ENCODE measurements at regions not wholly inside any gene's neighbourhood (a gene's known extent, or its start where the extent isn't known, plus 50 kb on each side); places are given as distances from the start of the nearest gene placed in this dataset.
A peak's percentile ranks its signal among the peaks of the same experiment; 100 is the strongest.

DNA sequence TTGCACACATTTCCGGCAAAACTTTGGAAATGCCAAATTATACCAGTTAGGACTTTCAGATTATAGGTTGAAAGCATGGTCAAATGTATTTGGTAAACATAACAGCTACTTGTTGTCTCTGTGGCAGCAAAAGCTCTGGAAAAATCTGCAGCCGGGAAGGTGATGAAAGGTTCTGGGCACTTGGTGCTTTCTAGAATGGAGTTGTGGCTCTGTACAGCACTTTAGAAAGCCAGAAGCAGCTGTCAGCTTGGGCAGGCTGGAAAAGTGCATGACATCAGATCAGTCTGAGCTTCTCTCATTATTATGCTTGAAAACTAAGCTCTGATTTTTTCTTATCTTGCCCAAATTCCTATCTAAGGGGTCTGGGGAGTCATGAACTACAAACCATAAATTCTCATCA, 118.6 kb upstream of the MAST4 start:
- Histone ChIP-seq H3K27ac (ENCODE audit: low read length) (no peak overlapping the region), H3K9me3 (ENCODE audit: control insufficient read depth, low read length) (no peaks in the 10 kb centered on the region), H3K27me3 (ENCODE audit: control insufficient read depth, insufficient read depth) (no peaks in the 10 kb centered on the region), H3K4me1 (ENCODE audit: control insufficient read depth, insufficient read depth, low read length) (peaks cover 1% of the 10 kb centered on the region), H3K4me3 (ENCODE audit: low read length) (no peak overlapping the region)
- intact Hi-C loops (cut with DNase I), result no loop called here
- DNase-seq (peak; percentile 37 to 72 (median 57)), ATAC-seq (peak; percentile 76 to 90)
- WGBS, result 52% methylated on average over 2 of the region's 2 CpGs

DNA sequence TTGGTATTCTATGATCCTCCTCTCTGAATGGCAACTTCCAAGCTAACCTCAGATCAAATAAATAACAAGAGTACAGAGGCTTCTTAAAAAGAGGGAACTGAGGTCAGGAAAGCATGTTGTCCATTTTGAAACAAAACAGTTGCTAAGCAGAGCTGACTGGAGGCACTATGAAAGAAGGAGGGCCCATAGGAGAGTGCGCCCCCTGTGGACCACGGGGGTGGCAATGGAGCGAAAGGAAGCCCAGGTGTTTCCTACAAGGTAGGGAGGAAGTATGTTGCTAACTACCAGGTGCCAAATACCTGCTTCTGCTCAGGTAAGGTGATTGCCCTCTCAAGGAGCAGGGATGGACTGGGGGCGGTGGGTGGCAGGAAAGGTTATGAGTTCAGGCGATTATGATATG, 101.8 kb upstream of the MAST4 start:
- H3K4me1 ChIP-seq (ENCODE audit: control insufficient read depth, insufficient read depth, low read length), result no peaks in the 10 kb centered on the region
- no peak overlapping the region for H3K4me3 ChIP-seq (ENCODE audit: low read length)
- H3K27ac ChIP-seq (ENCODE audit: low read length), result no peak overlapping the region
- DNase-seq (no peak), ATAC-seq (no peak)
- intact Hi-C loops (cut with DNase I), result loop anchor here in 1 of 4 donors (10.0 kb wide), 1 partner anchor 190 kb away; no protein-coding TSS in a partner anchor
- H3K9me3 ChIP-seq (ENCODE audit: control insufficient read depth, low read length), result no peaks in the 10 kb centered on the region
- H3K27me3 ChIP-seq (ENCODE audit: control insufficient read depth, insufficient read depth), result no peaks in the 10 kb centered on the region
- WGBS, result 77% methylated on average over 5 of the region's 5 CpGs

DNA sequence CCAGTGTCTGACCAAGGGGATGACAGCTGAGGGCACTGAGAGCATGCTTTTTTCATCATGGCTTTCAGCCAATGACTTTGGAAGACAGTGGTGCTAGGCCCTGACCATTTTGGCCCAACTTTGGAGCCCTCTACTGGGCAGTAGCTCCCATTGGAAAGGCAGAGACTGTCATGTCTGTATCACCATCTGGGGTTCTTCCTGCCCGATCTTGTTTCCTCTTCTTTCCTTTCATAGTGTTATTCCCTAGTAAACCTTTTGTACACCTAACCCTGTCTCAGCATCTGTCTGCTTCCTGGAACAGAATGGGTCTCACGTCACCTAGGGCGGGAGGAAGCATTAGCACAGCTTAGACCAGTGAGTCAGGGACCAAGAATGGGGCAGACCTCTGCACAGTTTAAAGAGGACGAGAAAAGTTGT, 97.4 kb upstream of the MAST4 start:
- Histone ChIP-seq H3K9me3 (ENCODE audit: control insufficient read depth, low read length) (no peaks in the 10 kb centered on the region), H3K4me1 (ENCODE audit: control insufficient read depth, insufficient read depth, low read length) (no peaks in the 10 kb centered on the region), H3K27me3 (ENCODE audit: control insufficient read depth, insufficient read depth) (no peaks in the 10 kb centered on the region), H3K27ac (ENCODE audit: low read length) (peak overlapping the region; percentile 13), H3K4me3 (ENCODE audit: low read length) (no peak overlapping the region)
- 75% methylated on average over 4 of the region's 4 CpGs for WGBS
- intact Hi-C loops (cut with DNase I), result loop anchor here in 2 of 4 donors (5.0 to 10.0 kb wide), 2 partner anchors 191 to 194 kb away; no protein-coding TSS in a partner anchor
- ATAC-seq (peak; percentile 83 to 93), DNase-seq (peak; percentile 20 to 56 (median 47))

- WGBS, result 97% methylated on average over 30 of the region's 30 CpGs
- H3K9me3 ChIP-seq (ENCODE audit: control insufficient read depth, low read length), result no peaks in the 10 kb centered on the region
- H3K27ac ChIP-seq (ENCODE audit: low read length), result no peak overlapping the region
- intact Hi-C loops (cut with DNase I), result no loop called here
- DNase-seq (peak in 1 of 3 donors; percentile 44), ATAC-seq (no peak)
- no peaks in the 10 kb centered on the region for H3K4me1 ChIP-seq (ENCODE audit: control insufficient read depth, insufficient read depth, low read length)
- H3K27me3 ChIP-seq (ENCODE audit: control insufficient read depth, insufficient read depth), result no peaks in the 10 kb centered on the region
- H3K4me3 ChIP-seq (ENCODE audit: low read length), result no peak overlapping the region
Measured at GRCh38 chr5:66503203-66503789, 92.9 kb upstream of the MAST4 start.

- no peaks in the 10 kb centered on the region for H3K4me1 ChIP-seq (ENCODE audit: control insufficient read depth, insufficient read depth, low read length)
- H3K9me3 ChIP-seq (ENCODE audit: control insufficient read depth, low read length), result no peaks in the 10 kb centered on the region
- H3K27me3 ChIP-seq (ENCODE audit: control insufficient read depth, insufficient read depth), result no peaks in the 10 kb centered on the region
- 85% methylated on average over 2 of the region's 2 CpGs for WGBS
- no peak overlapping the region for H3K27ac ChIP-seq (ENCODE audit: low read length)
- intact Hi-C loops (cut with DNase I), result no loop called here
- DNase-seq (no peak), ATAC-seq (no peak)
- no peak overlapping the region for H3K4me3 ChIP-seq (ENCODE audit: low read length)
Measured at GRCh38 chr5:66507106-66507505, 89.1 kb upstream of the MAST4 start.

- Histone ChIP-seq H3K27ac (ENCODE audit: low read length) (no peak overlapping the region), H3K27me3 (ENCODE audit: control insufficient read depth, insufficient read depth) (no peaks in the 10 kb centered on the region), H3K9me3 (ENCODE audit: control insufficient read depth, low read length) (no peaks in the 10 kb centered on the region), H3K4me1 (ENCODE audit: control insufficient read depth, insufficient read depth, low read length) (no peaks in the 10 kb centered on the region), H3K4me3 (ENCODE audit: low read length) (no peak overlapping the region)
- intact Hi-C loops (cut with DNase I), result no loop called here
- 87% methylated on average over 4 of the region's 4 CpGs for WGBS
- DNase-seq (no peak), ATAC-seq (no peak)
Measured at GRCh38 chr5:66511491-66511890, 84.7 kb upstream of the MAST4 start.

DNA sequence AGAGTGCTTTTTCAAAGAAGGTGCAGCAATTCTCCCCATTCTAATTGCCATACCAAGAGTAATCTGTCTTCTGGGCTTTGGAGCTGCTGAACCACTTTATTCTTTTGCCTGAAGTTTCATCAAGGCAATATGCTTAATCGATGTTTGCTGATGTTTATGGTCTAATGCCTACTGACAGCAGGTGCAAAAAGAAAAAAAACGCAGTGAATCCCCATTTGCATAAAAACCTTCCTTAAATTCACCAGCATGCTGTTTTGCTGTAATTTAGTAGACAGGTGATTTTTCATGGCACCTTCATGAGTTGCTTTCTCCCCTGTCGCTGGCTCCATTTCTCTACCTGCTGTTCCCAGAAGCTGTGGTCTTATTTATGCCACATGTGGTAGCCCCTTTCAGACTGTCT, 83.1 kb upstream of the MAST4 start:
- intact Hi-C loops (cut with DNase I), result no loop called here
- no peak overlapping the region for H3K4me3 ChIP-seq (ENCODE audit: low read length)
- H3K27me3 ChIP-seq (ENCODE audit: control insufficient read depth, insufficient read depth), result no peaks in the 10 kb centered on the region
- ATAC-seq, result no peak
- H3K9me3 ChIP-seq (ENCODE audit: control insufficient read depth, low read length), result no peaks in the 10 kb centered on the region
- WGBS, result 95% methylated on average over 3 of the region's 3 CpGs
- no peak for DNase-seq
- H3K4me1 ChIP-seq (ENCODE audit: control insufficient read depth, insufficient read depth, low read length), result no peaks in the 10 kb centered on the region
- no peak overlapping the region for H3K27ac ChIP-seq (ENCODE audit: low read length)

GRCh38 chr5:66515209-66515608, 81.0 kb upstream of the MAST4 start:
- 70% methylated on average over 5 of the region's 5 CpGs for WGBS
- ATAC-seq (no peak), DNase-seq (no peak)
- Histone ChIP-seq H3K27ac (ENCODE audit: low read length) (no peak overlapping the region), H3K4me3 (ENCODE audit: low read length) (no peak overlapping the region), H3K4me1 (ENCODE audit: control insufficient read depth, insufficient read depth, low read length) (no peaks in the 10 kb centered on the region), H3K9me3 (ENCODE audit: control insufficient read depth, low read length) (no peaks in the 10 kb centered on the region), H3K27me3 (ENCODE audit: control insufficient read depth, insufficient read depth) (no peaks in the 10 kb centered on the region)
- intact Hi-C loops (cut with DNase I), result no loop called here

GRCh38 chr5:66516550-66516949, 79.6 kb upstream of the MAST4 start:
- Histone ChIP-seq H3K4me3 (ENCODE audit: low read length) (no peak overlapping the region), H3K4me1 (ENCODE audit: control insufficient read depth, insufficient read depth, low read length) (no peaks in the 10 kb centered on the region), H3K27me3 (ENCODE audit: control insufficient read depth, insufficient read depth) (no peaks in the 10 kb centered on the region), H3K9me3 (ENCODE audit: control insufficient read depth, low read length) (no peaks in the 10 kb centered on the region), H3K27ac (ENCODE audit: low read length) (no peak overlapping the region)
- no peak for DNase-seq
- intact Hi-C loops (cut with DNase I), result no loop called here
- WGBS, result 81% methylated on average over 1 of the region's 1 CpG
- no peak for ATAC-seq

DNA sequence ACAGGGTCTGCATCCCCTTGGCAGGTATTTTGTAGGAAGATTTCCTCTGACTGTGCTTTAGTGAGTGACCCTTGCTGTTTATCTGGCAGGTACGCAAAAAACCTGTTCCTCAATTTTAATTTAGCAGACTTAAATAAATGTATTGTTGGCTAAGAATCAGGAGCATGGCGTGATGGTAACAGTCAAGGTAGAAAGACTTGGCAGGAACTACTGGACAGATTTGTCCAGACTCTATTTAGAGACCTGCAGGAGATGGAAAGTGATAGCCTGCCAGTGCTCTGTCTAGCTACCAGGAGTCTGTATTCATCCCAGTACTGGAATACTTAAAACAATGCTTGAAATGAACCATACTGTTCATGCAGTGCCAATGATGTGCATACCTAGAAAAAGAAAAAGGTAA, 78.8 kb upstream of the MAST4 start:
- no peak for ATAC-seq
- intact Hi-C loops (cut with DNase I), result no loop called here
- 90% methylated on average over 2 of the region's 2 CpGs for WGBS

GRCh38 chr5:66518052-66518451, 78.1 kb upstream of the MAST4 start:
- no peaks in the 10 kb centered on the region for H3K9me3 ChIP-seq (ENCODE audit: control insufficient read depth, low read length)

More for the DNA sequence above, 78.8 kb upstream of the MAST4 start:
- H3K9me3 ChIP-seq (ENCODE audit: control insufficient read depth, low read length), result no peaks in the 10 kb centered on the region
- no peaks in the 10 kb centered on the region for H3K27me3 ChIP-seq (ENCODE audit: control insufficient read depth, insufficient read depth)
- H3K27ac ChIP-seq (ENCODE audit: low read length), result no peak overlapping the region
- H3K4me3 ChIP-seq (ENCODE audit: low read length), result no peak overlapping the region
- no peaks in the 10 kb centered on the region for H3K4me1 ChIP-seq (ENCODE audit: control insufficient read depth, insufficient read depth, low read length)
- DNase-seq, result no peak

GRCh38 chr5:66518753-66519152, 77.4 kb upstream of the MAST4 start:
- intact Hi-C loops (cut with DNase I), result no loop called here
- ATAC-seq (no peak), DNase-seq (no peak)
- Histone ChIP-seq H3K27ac (ENCODE audit: low read length) (no peak overlapping the region), H3K27me3 (ENCODE audit: control insufficient read depth, insufficient read depth) (no peaks in the 10 kb centered on the region), H3K9me3 (ENCODE audit: control insufficient read depth, low read length) (no peaks in the 10 kb centered on the region), H3K4me3 (ENCODE audit: low read length) (no peak overlapping the region), H3K4me1 (ENCODE audit: control insufficient read depth, insufficient read depth, low read length) (no peaks in the 10 kb centered on the region)
- WGBS, result 58% methylated on average over 4 of the region's 4 CpGs

More at GRCh38 chr5:66518052-66518451, 78.1 kb upstream of the MAST4 start:
- DNase-seq, result no peak
- Histone ChIP-seq H3K4me1 (ENCODE audit: control insufficient read depth, insufficient read depth, low read length) (no peaks in the 10 kb centered on the region), H3K27ac (ENCODE audit: low read length) (no peak overlapping the region), H3K4me3 (ENCODE audit: low read length) (no peak overlapping the region), H3K27me3 (ENCODE audit: control insufficient read depth, insufficient read depth) (no peaks in the 10 kb centered on the region)
- no peak for ATAC-seq
- WGBS, result 80% methylated on average over 3 of the region's 3 CpGs
- intact Hi-C loops (cut with DNase I), result no loop called here

All from right cardiac atrium (tissue), 5 donors.